Activated naive CD4-positive, alpha-beta T cell treated with anti-CD3 and anti-CD28 coated beads, Interleukin-2, amount 10 ng/mL, durations not matched to agents 7 days and 5 days (primary cell): ENCODE measurements at regions not wholly inside any gene's neighbourhood (a gene's known extent, or its start where the extent isn't known, plus 50 kb on each side); places are given as distances from the start of the nearest gene placed in this dataset.

Source experiments
- CTCF ChIA-PET: fragments of 350-600 bp; sonication (Branson Sonifier 250); formaldehyde crosslinking; loops from one replicate; lab custom pipeline; 2021; ENCODE audit warnings: antibody characterized with exemption; lab: Charles Lee
- DNase-seq: peaks from one replicate; pipeline ENCODE4 v3.0.0-alpha.2; 2020
- H3K27ac Mint-ChIP-seq: one replicate; pipeline ENCODE4 v1.8.0; 2021; ENCODE audit warnings: mild to moderate bottlenecking, moderate library complexity, mixed read lengths
- H3K27me3 Mint-ChIP-seq: one replicate; pipeline ENCODE4 v1.8.0; 2021; ENCODE audit warnings: mild to moderate bottlenecking, mixed read lengths
- H3K36me3 Mint-ChIP-seq: one replicate; pipeline ENCODE4 v1.8.0; 2021; ENCODE audit warnings: mixed read lengths
- H3K4me1 Mint-ChIP-seq: one replicate; pipeline ENCODE4 v1.8.0; 2021; ENCODE audit warnings: mixed read lengths
- H3K4me3 Mint-ChIP-seq: one replicate; pipeline ENCODE4 v1.8.0; 2021; ENCODE audit warnings: mild to moderate bottlenecking, moderate library complexity, mixed read lengths
- H3K9me3 Mint-ChIP-seq: one replicate; pipeline ENCODE4 v1.8.0; 2021; ENCODE audit warnings: mixed read lengths

GRCh38 chr16:79509906-79510305 lies 90.6 kb downstream of the MAF start:
- Mint-ChIP-seq H3K4me3 (no peak overlapping the region), H3K27ac (no peak overlapping the region), H3K9me3 (no peaks in the 10 kb centered on the region), H3K36me3 (no peaks in the 10 kb centered on the region), H3K4me1 (no peaks in the 10 kb centered on the region), H3K27me3 (peaks cover 20% of the 10 kb centered on the region)
- CTCF ChIA-PET: no interaction called here
- DNase-seq: no peak

GRCh38 chr16:79509211-79509631 lies 91.3 kb downstream of the MAF start:
- no peak overlapping the region for H3K4me3 Mint-ChIP-seq
- no peaks in the 10 kb centered on the region for H3K36me3 Mint-ChIP-seq
- H3K27ac Mint-ChIP-seq: no peak overlapping the region
- no peaks in the 10 kb centered on the region for H3K4me1 Mint-ChIP-seq
- CTCF ChIA-PET: no interaction called here
- H3K27me3 Mint-ChIP-seq: peaks cover 15% of the 10 kb centered on the region
- no peak for DNase-seq
- no peaks in the 10 kb centered on the region for H3K9me3 Mint-ChIP-seq

GRCh38 chr16:79508294-79508693 lies 92.2 kb downstream of the MAF start:
- H3K4me3 Mint-ChIP-seq: no peak overlapping the region
- H3K27ac Mint-ChIP-seq: no peak overlapping the region
- H3K4me1 Mint-ChIP-seq: no peaks in the 10 kb centered on the region
- CTCF ChIA-PET: interaction anchor here (0.7 kb wide), 1 partner anchor 216 kb away, joined by 3 read pairs; no protein-coding TSS in a partner anchor
- DNase-seq: no peak
- H3K36me3 Mint-ChIP-seq: no peaks in the 10 kb centered on the region
- H3K9me3 Mint-ChIP-seq: no peaks in the 10 kb centered on the region
- H3K27me3 Mint-ChIP-seq: peaks cover 15% of the 10 kb centered on the region

- no peak for DNase-seq
- H3K9me3 Mint-ChIP-seq: no peaks in the 10 kb centered on the region
- H3K4me1 Mint-ChIP-seq: no peaks in the 10 kb centered on the region
- peaks cover 15% of the 10 kb centered on the region for H3K27me3 Mint-ChIP-seq
- CTCF ChIA-PET: no interaction called here
- H3K27ac Mint-ChIP-seq: no peak overlapping the region
- H3K4me3 Mint-ChIP-seq: no peak overlapping the region
- H3K36me3 Mint-ChIP-seq: no peaks in the 10 kb centered on the region
Observed at GRCh38 chr16:79505344-79505743, 95.2 kb downstream of the MAF start.

- CTCF ChIA-PET: no interaction called here
- no peaks in the 10 kb centered on the region for H3K36me3 Mint-ChIP-seq
Observed at GRCh38 chr16:79503511-79503910, 97.0 kb downstream of the MAF start.

GRCh38 chr16:79501446-79501845 lies 99.1 kb downstream of the MAF start:
- Mint-ChIP-seq H3K4me3 (no peak overlapping the region), H3K4me1 (no peaks in the 10 kb centered on the region), H3K27ac (no peak overlapping the region), H3K9me3 (no peaks in the 10 kb centered on the region), H3K27me3 (peaks cover 6% of the 10 kb centered on the region), H3K36me3 (no peaks in the 10 kb centered on the region)
- no peak for DNase-seq
- CTCF ChIA-PET: no interaction called here

More at GRCh38 chr16:79503511-79503910, 97.0 kb downstream of the MAF start:
- no peak for DNase-seq
- Mint-ChIP-seq H3K4me3 (no peak overlapping the region), H3K4me1 (no peaks in the 10 kb centered on the region), H3K27ac (no peak overlapping the region), H3K9me3 (no peaks in the 10 kb centered on the region), H3K27me3 (peaks cover 14% of the 10 kb centered on the region)

- H3K4me1 Mint-ChIP-seq: no peaks in the 10 kb centered on the region
- H3K27ac Mint-ChIP-seq: no peak overlapping the region
- H3K36me3 Mint-ChIP-seq: no peaks in the 10 kb centered on the region
- H3K9me3 Mint-ChIP-seq: no peaks in the 10 kb centered on the region
- peaks cover 6% of the 10 kb centered on the region for H3K27me3 Mint-ChIP-seq
- CTCF ChIA-PET: interaction anchor here (0.6 to 1.2 kb wide), 2 partner anchors 12 to 13 kb away, joined by 3 read pairs; no protein-coding TSS in a partner anchor
- no peak for DNase-seq
- no peak overlapping the region for H3K4me3 Mint-ChIP-seq
Observed at GRCh38 chr16:79500866-79501265, 99.7 kb downstream of the MAF start.

- Mint-ChIP-seq H3K4me1 (no peaks in the 10 kb centered on the region), H3K9me3 (no peaks in the 10 kb centered on the region), H3K27ac (no peak overlapping the region), H3K27me3 (no peaks in the 10 kb centered on the region), H3K36me3 (no peaks in the 10 kb centered on the region), H3K4me3 (no peak overlapping the region)
- DNase-seq: no peak
- CTCF ChIA-PET: interaction anchor here (1.2 kb wide), 1 partner anchor 13 kb away, joined by 3 read pairs; no protein-coding TSS in a partner anchor
Observed at GRCh38 chr16:79500286-79500685, 100.3 kb downstream of the MAF start.

GRCh38 chr16:79498928-79499327 lies 101.6 kb downstream of the MAF start:
- CTCF ChIA-PET: no interaction called here
- Mint-ChIP-seq H3K27me3 (no peaks in the 10 kb centered on the region), H3K27ac (no peak overlapping the region), H3K36me3 (no peaks in the 10 kb centered on the region), H3K4me3 (no peak overlapping the region), H3K4me1 (no peaks in the 10 kb centered on the region), H3K9me3 (no peaks in the 10 kb centered on the region)
- no peak for DNase-seq

GRCh38 chr16:79497606-79498350 lies 102.8 kb downstream of the MAF start:
- H3K4me1 Mint-ChIP-seq: no peaks in the 10 kb centered on the region
- no peak overlapping the region for H3K27ac Mint-ChIP-seq

GRCh38 chr16:79493911-79494310 lies 106.6 kb downstream of the MAF start:
- CTCF ChIA-PET: no interaction called here
- DNase-seq: no peak
- Mint-ChIP-seq H3K27me3 (peaks cover 6% of the 10 kb centered on the region), H3K4me3 (no peak overlapping the region), H3K9me3 (no peaks in the 10 kb centered on the region), H3K4me1 (no peaks in the 10 kb centered on the region), H3K27ac (no peak overlapping the region), H3K36me3 (no peaks in the 10 kb centered on the region)

More at GRCh38 chr16:79497606-79498350, 102.8 kb downstream of the MAF start:
- Mint-ChIP-seq H3K9me3 (no peaks in the 10 kb centered on the region), H3K36me3 (no peaks in the 10 kb centered on the region), H3K4me3 (no peak overlapping the region), H3K27me3 (no peaks in the 10 kb centered on the region)
- CTCF ChIA-PET: interaction anchor here (0.6 kb wide), 1 partner anchor 587 kb away, joined by 3 read pairs; no protein-coding TSS in a partner anchor
- no peak for DNase-seq

- Mint-ChIP-seq H3K4me3 (no peak overlapping the region), H3K4me1 (no peaks in the 10 kb centered on the region), H3K27ac (no peak overlapping the region), H3K9me3 (no peaks in the 10 kb centered on the region), H3K36me3 (no peaks in the 10 kb centered on the region), H3K27me3 (peaks cover 6% of the 10 kb centered on the region)
- CTCF ChIA-PET: no interaction called here
- DNase-seq: no peak
Observed at GRCh38 chr16:79492036-79492435, 108.5 kb downstream of the MAF start.

GRCh38 chr16:79485020-79485419 lies 115.5 kb downstream of the MAF start:
- H3K9me3 Mint-ChIP-seq: no peaks in the 10 kb centered on the region
- H3K4me1 Mint-ChIP-seq: no peaks in the 10 kb centered on the region
- no peak overlapping the region for H3K27ac Mint-ChIP-seq
- H3K4me3 Mint-ChIP-seq: no peak overlapping the region
- no peaks in the 10 kb centered on the region for H3K36me3 Mint-ChIP-seq
- no peak for DNase-seq
- CTCF ChIA-PET: no interaction called here
- peaks cover 11% of the 10 kb centered on the region for H3K27me3 Mint-ChIP-seq

- H3K4me1 Mint-ChIP-seq: no peaks in the 10 kb centered on the region
- peaks cover 5% of the 10 kb centered on the region for H3K27me3 Mint-ChIP-seq
- H3K4me3 Mint-ChIP-seq: no peak overlapping the region
- H3K9me3 Mint-ChIP-seq: no peaks in the 10 kb centered on the region
- DNase-seq: no peak
- H3K27ac Mint-ChIP-seq: no peak overlapping the region
- CTCF ChIA-PET: no interaction called here
- H3K36me3 Mint-ChIP-seq: no peaks in the 10 kb centered on the region
Observed at GRCh38 chr16:79484237-79484636, 116.3 kb downstream of the MAF start.

- H3K27ac Mint-ChIP-seq: no peak overlapping the region
- no peaks in the 10 kb centered on the region for H3K4me1 Mint-ChIP-seq
- no peaks in the 10 kb centered on the region for H3K36me3 Mint-ChIP-seq
- H3K4me3 Mint-ChIP-seq: no peak overlapping the region
- DNase-seq: no peak
- CTCF ChIA-PET: no interaction called here
- H3K27me3 Mint-ChIP-seq: peaks cover 5% of the 10 kb centered on the region
- no peaks in the 10 kb centered on the region for H3K9me3 Mint-ChIP-seq
Observed at GRCh38 chr16:79483336-79483735, 117.2 kb downstream of the MAF start.
